HG02759 (cell line): ENCODE measurements at regions not wholly inside any gene's neighbourhood (a gene's known extent, or its start where the extent isn't known, plus 50 kb on each side); places are given as distances from the start of the nearest gene placed in this dataset.

ENCODE experiments used
- ATAC-seq: cut with Tn5 transposase; IDR thresholded peaks from one replicate; pipeline ENCODE4 v1.9.1; 2021; ENCODE audit warnings: mild to moderate bottlenecking, moderate library complexity; ENCODE audit not compliant: unreplicated experiment

- ATAC-seq: no peak
Measured at GRCh38 chr4:184529283-184529682, 54.9 kb upstream of the IRF2 start.

GRCh38 chr4:184528713-184529112 is 54.4 kb upstream of the IRF2 start:
- no peak for ATAC-seq

GRCh38 chr4:184528051-184528450 is 53.7 kb upstream of the IRF2 start:
- ATAC-seq: no peak

- no peak for ATAC-seq
Measured at GRCh38 chr4:184526228-184526627, 51.9 kb upstream of the IRF2 start.
